Endothelial cell of umbilical vein (primary cell): ENCODE measurements at regions not wholly inside any gene's neighbourhood (a gene's known extent, or its start where the extent isn't known, plus 50 kb on each side); places are given as distances from the start of the nearest gene placed in this dataset.

Experiments
- BruUV-seq: library from RNA; stranded (reverse); fragments of 400-500 nt; replicated peaks from 2 replicates; lab custom pipeline; 2021; lab: Mats Ljungman, UMichigan
- CTCF ChIA-PET: fragments of 300-600, 350-600 bp; sonication (Branson Sonifier 250); formaldehyde crosslinking; loops from one replicate; lab custom pipeline; 2021; ENCODE audit warnings: antibody characterized with exemption, inconsistent platforms; lab: Charles Lee
- POLR2A ChIA-PET: fragments of 300-600, 350-600 bp; sonication (Branson Sonifier 250); formaldehyde crosslinking; loops from one replicate; lab custom pipeline; 2021; ENCODE audit warnings: antibody characterized with exemption, inconsistent platforms; lab: Charles Lee
- DNase-seq: peaks from one replicate; pipeline ENCODE4 v3.0.0-alpha.2; 2011; ENCODE audit warnings: low read depth, low spot score
- FAIRE-seq: peaks from 2 replicates; lab custom pipeline; 2011; peaks lifted over from hg19 to GRCh38; lab: Jason Lieb, UNC
- H2AFZ ChIP-seq: 2 replicates; pipeline ENCODE4 v1.6.0; 2012; ENCODE audit warnings: low read depth, low read length, control low read depth, inconsistent platforms
- H3K27ac ChIP-seq: 2 replicates; pipeline ENCODE4 v1.5.1; 2011; ENCODE audit warnings: low read depth, mild to moderate bottlenecking, control low read depth, low read length, moderate library complexity; ENCODE audit not compliant: insufficient read depth
- H3K27me3 ChIP-seq, 2 experiments: 2 replicates each; pipeline versions ENCODE4 v1.6.0 to v1.6.1; 2011; ENCODE audit warnings: low read length in 2 of 2, mixed read lengths in 1 of 2; ENCODE audit not compliant: control insufficient read depth in 2 of 2, insufficient read depth in 2 of 2
- H3K36me3 ChIP-seq, 2 experiments: 2 replicates in 1 of 2; 3 replicates in 1 of 2; pipeline ENCODE4 v1.5.1; 2011; ENCODE audit warnings: low read length in 2 of 2, mild to moderate bottlenecking in 1 of 2, moderate library complexity in 1 of 2; ENCODE audit not compliant: control insufficient read depth in 2 of 2, insufficient read depth in 2 of 2; ENCODE audit errors: extremely low read depth in 1 of 2
- H3K4me1 ChIP-seq: 3 replicates; pipeline ENCODE4 v1.5.1; 2011; ENCODE audit warnings: mild to moderate bottlenecking, low read length; ENCODE audit not compliant: control insufficient read depth, insufficient read depth; ENCODE audit errors: extremely low read depth
- H3K4me2 ChIP-seq: 2 replicates; pipeline ENCODE4 v1.6.1; 2011; ENCODE audit warnings: low read length, control low read depth, mixed read lengths; ENCODE audit not compliant: insufficient read depth
- H3K4me3 ChIP-seq, 3 experiments: fragments of 200-600 bp in 1 of 3; sonication (generic), shearing (Covaris generic) in 1 of 3; replicated peaks in 1 of 3; 2 replicates each; pipeline ENCODE4 v1.5.1; 2011 to 2016; ENCODE audit warnings: control low read depth in 3 of 3, low read length in 3 of 3, mild to moderate bottlenecking in 2 of 3, inconsistent platforms in 1 of 3, low read depth in 1 of 3, moderate library complexity in 1 of 3; ENCODE audit not compliant: insufficient read depth in 1 of 3
- H3K79me2 ChIP-seq: 2 replicates; pipeline ENCODE4 v1.6.0; 2012; ENCODE audit warnings: low read length, inconsistent platforms; ENCODE audit not compliant: control insufficient read depth, insufficient read depth
- H3K9ac ChIP-seq: replicated peaks from 2 replicates; pipeline ENCODE3; 2011; ENCODE audit warnings: low read length, control low read depth; ENCODE audit not compliant: insufficient read depth; ENCODE audit errors: extremely low read depth
- H3K9me1 ChIP-seq: replicated peaks from 3 replicates; pipeline ENCODE4 v1.6.0; 2011; ENCODE audit warnings: mild to moderate bottlenecking, low read length; ENCODE audit not compliant: control insufficient read depth, insufficient read depth; ENCODE audit errors: extremely low read depth
- H3K9me3 ChIP-seq: replicated peaks from 2 replicates; pipeline ENCODE4 v1.5.1; 2012; ENCODE audit warnings: low read length, inconsistent platforms; ENCODE audit not compliant: control insufficient read depth, insufficient read depth
- H4K20me1 ChIP-seq: replicated peaks from 2 replicates; pipeline ENCODE3; 2011; ENCODE audit warnings: mild to moderate bottlenecking, low read length; ENCODE audit not compliant: control insufficient read depth, insufficient read depth; ENCODE audit errors: extremely low read depth
- CTCF ChIP-seq, 2 donors: IDR thresholded peaks; 1 replicate in 1 of 2; 2 replicates in 1 of 2; pipeline ENCODE4 v1.5.1; 2011; ENCODE audit warnings: low read length in 2 of 2, mild to moderate bottlenecking in 2 of 2, moderate library complexity in 2 of 2, control low read depth in 1 of 2, inconsistent platforms in 1 of 2, low read depth in 1 of 2; ENCODE audit not compliant: insufficient read depth in 1 of 2; ENCODE audit errors: extremely low read depth in 1 of 2
- EZH2 ChIP-seq: IDR thresholded peaks from 2 replicates; pipeline ENCODE4 v1.6.1; 2012; ENCODE audit warnings: borderline replicate concordance, low read depth, mild to moderate bottlenecking, moderate library complexity, low read length, inconsistent platforms; ENCODE audit not compliant: severe bottlenecking
- FOS ChIP-seq: IDR thresholded peaks from 2 replicates; pipeline ENCODE4 v1.6.1; 2011; ENCODE audit warnings: mild to moderate bottlenecking, low read length, moderate library complexity, borderline replicate concordance; ENCODE audit not compliant: insufficient read depth
- GATA2 ChIP-seq: IDR thresholded peaks from 2 replicates; pipeline ENCODE4 v1.7.0; 2011; ENCODE audit warnings: low read depth, mild to moderate bottlenecking, moderate library complexity, mixed read lengths, low read length; ENCODE audit not compliant: insufficient read length, insufficient read depth
- JUN ChIP-seq: IDR thresholded peaks from 2 replicates; pipeline ENCODE4 v1.6.1; 2011; ENCODE audit warnings: borderline replicate concordance, low read depth; ENCODE audit not compliant: insufficient read length, insufficient read depth
- MAX ChIP-seq: IDR thresholded peaks from 2 replicates; pipeline ENCODE4 v1.6.1; 2011; ENCODE audit not compliant: insufficient read depth, insufficient read length
- MYC ChIP-seq: IDR thresholded peaks from one replicate; pipeline ENCODE4 v1.6.1; 2011; ENCODE audit warnings: mild to moderate bottlenecking, low read depth, low read length
- POLR2A ChIP-seq: IDR thresholded peaks from 2 replicates; pipeline ENCODE4 v1.6.1; 2012; ENCODE audit warnings: low read depth, mild to moderate bottlenecking, control low read depth, low read length
- POLR2AphosphoS5 ChIP-seq: IDR thresholded peaks from 2 replicates; pipeline ENCODE4 v1.6.1; 2012; ENCODE audit warnings: low read depth, mild to moderate bottlenecking, control low read depth, low read length, moderate library complexity; ENCODE audit not compliant: insufficient read depth
- dilution Hi-C: fragments of 300-500 bp; cut with MboI; formaldehyde crosslinking; loops from one replicate; pipeline ENCODE4 v1.15.0; 2019; ENCODE audit warnings: low sequenced_read_pairs; ENCODE audit not compliant: extremely low pct_ligation_motif_present
- intact Hi-C: fragments of 100-400 bp; cut with micrococcal nuclease; formaldehyde crosslinking; loops from one replicate; pipeline ENCODE4 v1.10.0; 2022

- Histone ChIP-seq H3K36me3 (no peaks in the 10 kb centered on the region), H4K20me1 (no peaks in the 10 kb centered on the region), H2AFZ (no peak overlapping the region), H3K27ac (no peak overlapping the region), H3K4me3 (no peak overlapping the region), H3K9ac (no peak overlapping the region), H3K9me1 (no peaks in the 10 kb centered on the region), H3K9me3 (no peaks in the 10 kb centered on the region), H3K4me1 (no peaks in the 10 kb centered on the region), H3K4me2 (no peak overlapping the region), H3K79me2 (no peaks in the 10 kb centered on the region), H3K27me3 (no peaks in the 10 kb centered on the region)
- TF ChIP-seq POLR2AphosphoS5: no peak
- TF ChIP-seq FOS: no peak
- no peak for TF ChIP-seq JUN
- no peak for TF ChIP-seq EZH2
- no peak for TF ChIP-seq CTCF (IDR thresholded peaks at IDR 0.05; ENCODE audit: extremely low read depth in 1 of 2, insufficient read depth in 1 of 2, low read depth in 1 of 2, low read length in 2 of 2)
- no peak for TF ChIP-seq MAX
- no peak for TF ChIP-seq MYC
- TF ChIP-seq POLR2A: no peak
- no peak for TF ChIP-seq GATA2
- DNase-seq: no peak
- dilution Hi-C loops: no loop called here
- CTCF ChIA-PET: interaction anchor here (0.8 kb wide), 1 partner anchor 9 kb away, joined by 3 read pairs; no protein-coding TSS in a partner anchor
- FAIRE-seq: no peak
- no TSS peak for BruUV-seq
- intact Hi-C loops: no loop called here
- POLR2A ChIA-PET: no interaction called here
Observed at GRCh38 chr3:20264900-20265567, 79.0 kb upstream of the SGO1 start.
